ENCODE measurements at regions not wholly inside any gene's neighbourhood (a gene's known extent, or its start where the extent isn't known, plus 50 kb on each side); places are given as distances from the start of the nearest gene placed in this dataset.

DNA sequence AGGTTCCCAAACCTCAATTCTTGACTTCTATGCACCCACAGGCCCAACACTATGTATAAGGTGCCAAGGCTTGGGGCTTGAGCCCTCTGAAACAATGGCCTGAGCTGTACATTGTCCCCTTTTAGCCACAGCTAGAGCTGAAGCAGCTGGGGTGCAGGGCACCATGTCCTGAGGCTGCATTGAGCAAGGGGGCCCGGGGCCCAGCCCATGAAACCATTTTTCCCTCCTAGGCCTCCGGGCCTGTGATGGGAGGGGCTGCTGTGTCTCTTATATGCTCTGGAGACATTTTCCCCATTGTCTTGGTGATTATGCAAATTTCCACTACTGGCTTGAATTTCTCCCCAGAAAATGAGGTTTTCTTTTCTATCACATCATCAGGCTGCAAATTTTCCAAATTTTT lies 155.5 kb downstream of the FASLG start:
- H3K4me1 ChIP-seq, result no peaks in the 10 kb centered on the region

DNA sequence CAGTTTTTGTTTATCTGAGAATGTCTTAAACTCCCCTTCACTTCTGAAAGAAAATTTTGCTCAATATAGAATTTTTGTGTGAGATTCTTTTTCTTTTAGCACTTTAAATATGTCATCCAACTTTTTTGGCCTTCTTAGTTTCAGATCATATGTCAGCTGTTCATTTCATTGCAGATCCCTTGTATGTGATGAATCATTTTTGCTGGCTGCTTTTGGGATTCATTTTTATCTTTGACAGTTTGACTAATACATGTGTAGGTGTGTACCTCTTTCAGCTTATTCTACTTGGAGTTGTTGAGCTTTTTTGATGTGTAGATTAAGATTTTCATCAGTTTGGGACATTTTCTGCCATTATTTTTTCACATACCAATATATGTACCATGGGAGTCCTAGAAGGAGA lies 156.8 kb downstream of the FASLG start:
- H3K9me3 ChIP-seq, result no peaks in the 10 kb centered on the region
- DNase-seq, result no peak

More for the DNA sequence above, 155.5 kb downstream of the FASLG start:
- intact Hi-C loops (cut with DNase I; ENCODE audit: low total_unique reads), result no loop called here
- Histone ChIP-seq H3K9me3 (no peaks in the 10 kb centered on the region), H3K36me3 (no peaks in the 10 kb centered on the region), H3K27ac (no peak overlapping the region), H3K4me3 (no peak overlapping the region), H3K27me3 (no peaks in the 10 kb centered on the region)
- TF ChIP-seq POLR2A (IDR thresholded peaks at IDR 0.05), result no peak
- TF ChIP-seq, protein P1, sequence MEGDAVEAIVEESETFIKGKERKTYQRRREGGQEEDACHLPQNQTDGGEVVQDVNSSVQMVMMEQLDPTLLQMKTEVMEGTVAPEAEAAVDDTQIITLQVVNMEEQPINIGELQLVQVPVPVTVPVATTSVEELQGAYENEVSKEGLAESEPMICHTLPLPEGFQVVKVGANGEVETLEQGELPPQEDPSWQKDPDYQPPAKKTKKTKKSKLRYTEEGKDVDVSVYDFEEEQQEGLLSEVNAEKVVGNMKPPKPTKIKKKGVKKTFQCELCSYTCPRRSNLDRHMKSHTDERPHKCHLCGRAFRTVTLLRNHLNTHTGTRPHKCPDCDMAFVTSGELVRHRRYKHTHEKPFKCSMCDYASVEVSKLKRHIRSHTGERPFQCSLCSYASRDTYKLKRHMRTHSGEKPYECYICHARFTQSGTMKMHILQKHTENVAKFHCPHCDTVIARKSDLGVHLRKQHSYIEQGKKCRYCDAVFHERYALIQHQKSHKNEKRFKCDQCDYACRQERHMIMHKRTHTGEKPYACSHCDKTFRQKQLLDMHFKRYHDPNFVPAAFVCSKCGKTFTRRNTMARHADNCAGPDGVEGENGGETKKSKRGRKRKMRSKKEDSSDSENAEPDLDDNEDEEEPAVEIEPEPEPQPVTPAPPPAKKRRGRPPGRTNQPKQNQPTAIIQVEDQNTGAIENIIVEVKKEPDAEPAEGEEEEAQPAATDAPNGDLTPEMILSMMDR (IDR thresholded peaks at IDR 0.05), result no peak
- DNase-seq, result no peak

DNA sequence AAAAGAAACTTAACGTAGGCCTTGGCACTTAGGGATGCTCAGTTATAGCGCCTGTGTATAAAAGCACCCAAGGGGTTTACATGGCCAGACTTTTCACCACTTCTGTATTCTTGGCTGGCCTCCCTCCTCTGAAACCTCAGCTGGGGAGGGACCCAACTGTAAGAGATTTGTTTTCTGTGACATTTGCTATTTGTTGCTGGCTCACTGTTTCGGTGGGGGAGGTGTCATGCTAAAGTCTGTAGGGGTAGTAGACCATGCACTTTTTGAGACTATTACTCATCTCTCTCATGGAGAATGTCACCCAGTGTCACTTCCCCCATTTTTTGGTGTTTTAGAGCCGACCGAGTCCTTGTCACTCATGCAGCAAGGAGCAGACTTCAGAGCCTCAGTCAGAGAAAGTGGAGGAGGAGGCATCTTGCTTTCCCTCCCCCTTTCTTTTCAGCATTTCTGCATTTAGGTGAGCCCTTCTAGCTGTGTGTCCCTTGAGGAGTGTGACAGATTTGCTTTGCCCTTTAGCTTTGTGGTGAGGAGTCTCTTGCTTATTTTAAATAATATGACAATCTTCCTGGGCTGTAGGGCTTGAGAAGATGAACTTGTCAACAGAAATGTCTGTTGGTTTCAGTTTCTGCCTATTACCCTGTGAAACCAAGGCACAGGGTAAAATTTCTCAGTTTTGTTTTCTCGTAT lies 160.1 kb downstream of the FASLG start:
- intact Hi-C loops (cut with DNase I; ENCODE audit: low total_unique reads), result no loop called here
- no peak for DNase-seq

More for the DNA sequence above, 156.8 kb downstream of the FASLG start:
- Histone ChIP-seq H3K36me3 (no peaks in the 10 kb centered on the region), H3K4me3 (no peak overlapping the region), H3K4me1 (no peaks in the 10 kb centered on the region), H3K27ac (no peak overlapping the region), H3K27me3 (no peaks in the 10 kb centered on the region)
- TF ChIP-seq, protein P1 (IDR thresholded peaks at IDR 0.05), result no peak
- intact Hi-C loops (cut with DNase I; ENCODE audit: low total_unique reads), result no loop called here

DNA sequence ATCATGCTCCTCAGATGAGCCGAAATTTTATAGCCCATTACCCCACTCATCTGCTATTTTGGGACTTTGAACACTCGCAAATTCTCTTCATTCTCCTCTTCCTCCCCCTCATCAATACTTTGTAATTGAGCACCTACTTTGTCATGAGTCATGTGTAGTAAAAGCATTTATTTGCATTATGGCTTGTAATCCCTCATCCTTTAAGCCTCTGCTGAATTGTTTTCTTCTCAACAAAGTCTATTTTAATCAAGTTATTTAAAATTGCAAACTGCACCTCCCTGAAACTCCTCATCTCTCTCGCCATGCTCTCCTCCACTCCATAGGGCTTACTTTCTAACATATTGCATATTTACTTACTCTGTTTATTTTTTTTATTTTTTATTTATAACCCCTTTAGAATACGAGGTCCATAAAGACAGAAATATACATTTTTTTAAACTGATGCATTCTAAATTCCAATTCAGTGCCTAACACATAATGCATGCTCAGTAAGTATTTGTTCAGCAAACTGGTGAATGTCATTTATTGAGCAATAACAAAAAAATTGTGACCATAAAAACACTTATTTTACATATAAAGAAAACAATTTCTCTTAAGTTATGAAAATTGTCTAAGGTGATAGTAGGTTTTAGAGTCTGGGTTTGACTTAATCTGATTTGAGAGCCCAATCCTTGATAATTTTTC lies 161.7 kb downstream of the FASLG start:
- no peaks in the 10 kb centered on the region for H3K4me1 ChIP-seq
- no peak for TF ChIP-seq POLR2A (IDR thresholded peaks at IDR 0.05)
- TF ChIP-seq, protein P1 (IDR thresholded peaks at IDR 0.05), result no peak
- no peak overlapping the region for H3K27ac ChIP-seq
- no peak overlapping the region for H3K4me3 ChIP-seq
- DNase-seq, result no peak
- intact Hi-C loops (cut with DNase I; ENCODE audit: low total_unique reads), result no loop called here
- no peaks in the 10 kb centered on the region for H3K27me3 ChIP-seq
- H3K9me3 ChIP-seq, result no peaks in the 10 kb centered on the region
- no peaks in the 10 kb centered on the region for H3K36me3 ChIP-seq

More for the DNA sequence above, 160.1 kb downstream of the FASLG start:
- TF ChIP-seq POLR2A (IDR thresholded peaks at IDR 0.05), result no peak
- Histone ChIP-seq H3K9me3 (no peaks in the 10 kb centered on the region), H3K27me3 (no peaks in the 10 kb centered on the region), H3K27ac (no peak overlapping the region), H3K4me1 (no peaks in the 10 kb centered on the region), H3K4me3 (no peak overlapping the region), H3K36me3 (no peaks in the 10 kb centered on the region)

DNA sequence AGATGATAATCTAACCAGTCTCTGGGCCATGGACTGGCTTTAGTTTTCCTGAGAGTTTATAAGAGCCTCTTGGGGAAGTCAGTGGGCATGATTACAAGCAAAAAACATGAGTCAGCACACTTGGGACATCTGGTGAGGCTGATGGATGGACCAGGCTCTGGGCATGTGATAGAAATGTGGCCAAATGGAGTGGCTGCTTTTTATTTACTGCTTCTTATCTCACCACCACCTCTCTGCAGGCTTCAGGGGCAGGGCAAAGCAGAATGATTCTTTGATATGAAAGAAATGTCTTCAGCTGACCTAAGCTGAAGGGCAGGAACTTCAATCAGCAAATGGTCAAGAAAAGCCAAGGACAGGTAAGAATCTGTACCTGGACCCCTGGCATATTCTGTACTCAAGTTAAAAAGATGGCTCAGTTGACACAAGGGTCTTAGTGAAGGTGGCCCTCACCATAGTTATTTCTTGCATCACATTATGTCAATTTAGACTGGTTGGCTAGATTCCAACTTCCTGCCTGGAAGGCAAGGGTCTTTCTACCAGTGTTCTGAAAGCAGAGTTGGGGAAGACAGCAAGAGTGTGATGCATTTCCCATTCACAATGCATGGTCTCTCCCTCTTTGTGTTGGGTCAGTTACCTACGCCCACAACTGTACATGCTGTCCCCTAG lies 162.8 kb downstream of the FASLG start:
- Histone ChIP-seq H3K4me3 (no peak overlapping the region), H3K27ac (no peak overlapping the region), H3K27me3 (no peaks in the 10 kb centered on the region), H3K9me3 (no peaks in the 10 kb centered on the region), H3K36me3 (no peaks in the 10 kb centered on the region), H3K4me1 (no peaks in the 10 kb centered on the region)
- TF ChIP-seq, protein P1 (IDR thresholded peaks at IDR 0.05), result no peak
- TF ChIP-seq POLR2A (IDR thresholded peaks at IDR 0.05), result no peak
- intact Hi-C loops (cut with DNase I; ENCODE audit: low total_unique reads), result no loop called here
- no peak for DNase-seq

All from uterus (tissue), 3 donors.